Effector memory CD4-positive, alpha-beta T cell (primary cell): ENCODE measurements at regions not wholly inside any gene's neighbourhood (a gene's known extent, or its start where the extent isn't known, plus 50 kb on each side); places are given as distances from the start of the nearest gene placed in this dataset.
A peak's percentile ranks its signal among the peaks of the same experiment; 100 is the strongest.

Experiments used
- DNase-seq, 3 donors: peaks; one replicate each; pipeline ENCODE4 v3.0.0-alpha.2; 2020
- H3K27ac ChIP-seq: 2 replicates; pipeline ENCODE4 v1.7.0; 2013; ENCODE audit warnings: mild to moderate bottlenecking, low read length, moderate library complexity; ENCODE audit not compliant: insufficient read depth, poor library complexity, severe bottlenecking
- H3K27me3 ChIP-seq: replicated peaks from 2 replicates; pipeline ENCODE4 v1.7.0; 2013; ENCODE audit warnings: mild to moderate bottlenecking, low read length; ENCODE audit not compliant: insufficient read depth, control insufficient read depth, poor library complexity, severe bottlenecking
- H3K36me3 ChIP-seq: 2 replicates; pipeline ENCODE4 v1.7.0; 2013; ENCODE audit warnings: mild to moderate bottlenecking, low read length, moderate library complexity; ENCODE audit not compliant: control insufficient read depth, insufficient read depth
- H3K4me1 ChIP-seq: 2 replicates; pipeline ENCODE4 v1.7.0; 2013; ENCODE audit warnings: low read length, mild to moderate bottlenecking; ENCODE audit not compliant: control insufficient read depth, insufficient read depth, poor library complexity, severe bottlenecking
- H3K4me3 ChIP-seq: 2 replicates; pipeline ENCODE4 v1.7.0; 2013; ENCODE audit warnings: low read length, low read depth, mild to moderate bottlenecking; ENCODE audit not compliant: insufficient read depth, poor library complexity, severe bottlenecking
- H3K9me3 ChIP-seq: 2 replicates; pipeline ENCODE4 v1.7.0; 2013; ENCODE audit warnings: mild to moderate bottlenecking, low read length, moderate library complexity; ENCODE audit not compliant: control insufficient read depth

- Histone ChIP-seq H3K27me3 (no peaks in the 10 kb centered on the region), H3K4me1 (peaks cover 15% of the 10 kb centered on the region), H3K9me3 (no peaks in the 10 kb centered on the region), H3K4me3 (no peak overlapping the region), H3K36me3 (no peaks in the 10 kb centered on the region), H3K27ac (no peak overlapping the region)
- DNase-seq = no peak
Observed at GRCh38 chr14:34044666-34045306, 93.9 kb upstream of the EGLN3 start.

GRCh38 chr14:34044373-34044637, 93.4 kb upstream of the EGLN3 start:
- Histone ChIP-seq H3K4me3 (no peak overlapping the region), H3K4me1 (peaks cover 15% of the 10 kb centered on the region), H3K27me3 (no peaks in the 10 kb centered on the region), H3K9me3 (no peaks in the 10 kb centered on the region), H3K27ac (no peak overlapping the region), H3K36me3 (no peaks in the 10 kb centered on the region)
- no peak for DNase-seq

GRCh38 chr14:34043627-34044372, 92.9 kb upstream of the EGLN3 start:
- Histone ChIP-seq H3K27ac (peak overlapping the region; percentile 7), H3K36me3 (no peaks in the 10 kb centered on the region), H3K9me3 (no peaks in the 10 kb centered on the region), H3K4me3 (no peak overlapping the region), H3K27me3 (no peaks in the 10 kb centered on the region), H3K4me1 (peaks cover 15% of the 10 kb centered on the region)
- DNase-seq = peak; percentile 42 to 51 (median 46)

- no peak for DNase-seq
- Histone ChIP-seq H3K27me3 (no peaks in the 10 kb centered on the region), H3K4me3 (no peak overlapping the region), H3K36me3 (no peaks in the 10 kb centered on the region), H3K27ac (no peak overlapping the region), H3K9me3 (no peaks in the 10 kb centered on the region), H3K4me1 (peaks cover 15% of the 10 kb centered on the region)
Observed at GRCh38 chr14:34041220-34041619, 90.3 kb upstream of the EGLN3 start.

GRCh38 chr14:34040766-34041165, 89.9 kb upstream of the EGLN3 start:
- Histone ChIP-seq H3K36me3 (no peaks in the 10 kb centered on the region), H3K9me3 (no peaks in the 10 kb centered on the region), H3K27me3 (no peaks in the 10 kb centered on the region), H3K27ac (no peak overlapping the region), H3K4me1 (peaks cover 15% of the 10 kb centered on the region), H3K4me3 (no peak overlapping the region)
- DNase-seq = no peak

GRCh38 chr14:34039428-34040047, 88.7 kb upstream of the EGLN3 start:
- no peaks in the 10 kb centered on the region for H3K9me3 ChIP-seq
- H3K4me1 ChIP-seq = peaks cover 15% of the 10 kb centered on the region
- no peaks in the 10 kb centered on the region for H3K27me3 ChIP-seq
- H3K36me3 ChIP-seq = no peaks in the 10 kb centered on the region
- no peak overlapping the region for H3K4me3 ChIP-seq
- H3K27ac ChIP-seq = no peak overlapping the region
- no peak for DNase-seq

- no peaks in the 10 kb centered on the region for H3K27me3 ChIP-seq
- H3K4me3 ChIP-seq = no peak overlapping the region
- H3K27ac ChIP-seq = no peak overlapping the region
- no peak for DNase-seq
- H3K4me1 ChIP-seq = peaks cover 10% of the 10 kb centered on the region
- no peaks in the 10 kb centered on the region for H3K9me3 ChIP-seq
- H3K36me3 ChIP-seq = no peaks in the 10 kb centered on the region
Observed at GRCh38 chr14:34038358-34039057, 87.6 kb upstream of the EGLN3 start.

GRCh38 chr14:34036319-34036766, 85.5 kb upstream of the EGLN3 start:
- no peaks in the 10 kb centered on the region for H3K27me3 ChIP-seq
- no peak overlapping the region for H3K4me3 ChIP-seq
- no peak overlapping the region for H3K27ac ChIP-seq
- H3K9me3 ChIP-seq = no peaks in the 10 kb centered on the region
- DNase-seq = no peak
- no peaks in the 10 kb centered on the region for H3K4me1 ChIP-seq
- H3K36me3 ChIP-seq = no peaks in the 10 kb centered on the region

GRCh38 chr14:34035934-34036250, 85.0 kb upstream of the EGLN3 start:
- DNase-seq = no peak
- Histone ChIP-seq H3K36me3 (no peaks in the 10 kb centered on the region), H3K4me1 (no peaks in the 10 kb centered on the region), H3K27me3 (no peaks in the 10 kb centered on the region), H3K27ac (no peak overlapping the region), H3K9me3 (no peaks in the 10 kb centered on the region), H3K4me3 (no peak overlapping the region)
